Liver (tissue), 3 donors: ENCODE measurements at regions not wholly inside any gene's neighbourhood (a gene's known extent, or its start where the extent isn't known, plus 50 kb on each side); places are given as distances from the start of the nearest gene placed in this dataset.

Experiments used
- EGR1 ChIP-seq, 2 donors: IDR thresholded peaks; 2 replicates each; pipeline ENCODE4 v1.6.1; 2016 to 2018; ENCODE audit warnings: antibody characterized with exemption in 2 of 2, low read depth in 2 of 2
- GABPA ChIP-seq, 2 donors: IDR thresholded peaks in 1 of 2; conservative IDR thresholded peaks in 1 of 2; 2 replicates each; pipeline ENCODE4 v1.6.1; 2016; ENCODE audit warnings: antibody characterized with exemption in 2 of 2, mild to moderate bottlenecking in 1 of 2, moderate library complexity in 1 of 2
- HNF4G ChIP-seq: IDR thresholded peaks from 2 replicates; pipeline ENCODE4 v1.6.1; 2016; ENCODE audit warnings: antibody characterized with exemption
- JUND ChIP-seq, 2 donors: IDR thresholded peaks; 2 replicates each; pipeline ENCODE4 v1.6.1; 2016; ENCODE audit warnings: antibody characterized with exemption in 2 of 2
- RAD21 ChIP-seq, 2 donors: IDR thresholded peaks; 2 replicates each; pipeline ENCODE4 v1.6.1; 2016; ENCODE audit warnings: antibody characterized with exemption in 2 of 2, mild to moderate bottlenecking in 2 of 2
- RXRA ChIP-seq, 2 donors: IDR thresholded peaks; 2 replicates each; pipeline ENCODE4 v1.6.1; 2017 to 2018; ENCODE audit warnings: antibody characterized with exemption in 2 of 2, mild to moderate bottlenecking in 1 of 2
- SP1 ChIP-seq: IDR thresholded peaks from 2 replicates; pipeline ENCODE4 v1.6.1; 2018; ENCODE audit warnings: antibody characterized with exemption, mild to moderate bottlenecking
- TAF1 ChIP-seq: conservative IDR thresholded peaks from 2 replicates; pipeline ENCODE4 v1.6.1; 2016; ENCODE audit warnings: antibody characterized with exemption, mild to moderate bottlenecking
- YY1 ChIP-seq: IDR thresholded peaks from 2 replicates; pipeline ENCODE4 v1.6.1; 2016; ENCODE audit warnings: antibody characterized with exemption, mild to moderate bottlenecking
- ZBTB33 ChIP-seq: IDR thresholded peaks from 2 replicates; pipeline ENCODE4 v1.6.1; 2016; ENCODE audit warnings: antibody characterized with exemption
- TF ChIP-seq, protein P1 (sequence below): fragments of 150-350 bp; IDR thresholded peaks from 2 replicates; pipeline ENCODE4 v1.5.1; 2017; ENCODE audit warnings: improper control_type of control experiment, low read depth, low read length; ENCODE audit not compliant: missing input control
- TF ChIP-seq, protein P2 (sequence below): IDR thresholded peaks from 2 replicates; pipeline ENCODE4 v1.6.1; 2016; ENCODE audit warnings: antibody characterized with exemption, mild to moderate bottlenecking
- TF ChIP-seq, protein P3 (sequence below): IDR thresholded peaks from 2 replicates; pipeline ENCODE4 v1.6.1; 2016; ENCODE audit warnings: antibody characterized with exemption
- TF ChIP-seq, protein P4 (sequence below): IDR thresholded peaks from 2 replicates; pipeline ENCODE4 v1.6.1; 2016; ENCODE audit warnings: antibody characterized with exemption
- donor health status: healthy.
- donor health status: healthy.

DNA sequence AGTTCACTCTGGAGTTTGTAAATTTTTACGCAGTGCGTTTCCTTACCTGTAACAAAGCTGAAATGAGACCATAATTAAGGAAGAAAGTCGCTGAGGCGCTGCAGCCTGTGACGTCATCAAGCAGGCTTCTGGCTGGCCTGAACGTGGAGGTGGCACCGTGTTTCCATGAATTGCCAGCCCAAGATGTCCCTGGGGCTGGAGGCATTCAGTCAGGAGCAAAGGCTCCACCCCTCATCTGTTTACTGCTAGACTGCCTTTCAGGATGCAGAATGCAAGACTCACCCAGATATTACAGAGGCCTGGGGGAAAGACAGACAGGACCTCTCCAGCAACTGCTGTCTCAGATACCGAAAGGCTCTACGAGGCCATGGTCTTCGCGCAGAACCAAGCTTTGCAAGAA, 424.6 kb downstream of the TSHZ3 start:
- TF ChIP-seq GABPA (IDR thresholded peaks at IDR 0.05 in 1 of 2, conservative IDR thresholded peaks at IDR 0.05 in 1 of 2): no peak
- TF ChIP-seq, protein P1, sequence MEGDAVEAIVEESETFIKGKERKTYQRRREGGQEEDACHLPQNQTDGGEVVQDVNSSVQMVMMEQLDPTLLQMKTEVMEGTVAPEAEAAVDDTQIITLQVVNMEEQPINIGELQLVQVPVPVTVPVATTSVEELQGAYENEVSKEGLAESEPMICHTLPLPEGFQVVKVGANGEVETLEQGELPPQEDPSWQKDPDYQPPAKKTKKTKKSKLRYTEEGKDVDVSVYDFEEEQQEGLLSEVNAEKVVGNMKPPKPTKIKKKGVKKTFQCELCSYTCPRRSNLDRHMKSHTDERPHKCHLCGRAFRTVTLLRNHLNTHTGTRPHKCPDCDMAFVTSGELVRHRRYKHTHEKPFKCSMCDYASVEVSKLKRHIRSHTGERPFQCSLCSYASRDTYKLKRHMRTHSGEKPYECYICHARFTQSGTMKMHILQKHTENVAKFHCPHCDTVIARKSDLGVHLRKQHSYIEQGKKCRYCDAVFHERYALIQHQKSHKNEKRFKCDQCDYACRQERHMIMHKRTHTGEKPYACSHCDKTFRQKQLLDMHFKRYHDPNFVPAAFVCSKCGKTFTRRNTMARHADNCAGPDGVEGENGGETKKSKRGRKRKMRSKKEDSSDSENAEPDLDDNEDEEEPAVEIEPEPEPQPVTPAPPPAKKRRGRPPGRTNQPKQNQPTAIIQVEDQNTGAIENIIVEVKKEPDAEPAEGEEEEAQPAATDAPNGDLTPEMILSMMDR: no peak
- TF ChIP-seq, protein P2, sequence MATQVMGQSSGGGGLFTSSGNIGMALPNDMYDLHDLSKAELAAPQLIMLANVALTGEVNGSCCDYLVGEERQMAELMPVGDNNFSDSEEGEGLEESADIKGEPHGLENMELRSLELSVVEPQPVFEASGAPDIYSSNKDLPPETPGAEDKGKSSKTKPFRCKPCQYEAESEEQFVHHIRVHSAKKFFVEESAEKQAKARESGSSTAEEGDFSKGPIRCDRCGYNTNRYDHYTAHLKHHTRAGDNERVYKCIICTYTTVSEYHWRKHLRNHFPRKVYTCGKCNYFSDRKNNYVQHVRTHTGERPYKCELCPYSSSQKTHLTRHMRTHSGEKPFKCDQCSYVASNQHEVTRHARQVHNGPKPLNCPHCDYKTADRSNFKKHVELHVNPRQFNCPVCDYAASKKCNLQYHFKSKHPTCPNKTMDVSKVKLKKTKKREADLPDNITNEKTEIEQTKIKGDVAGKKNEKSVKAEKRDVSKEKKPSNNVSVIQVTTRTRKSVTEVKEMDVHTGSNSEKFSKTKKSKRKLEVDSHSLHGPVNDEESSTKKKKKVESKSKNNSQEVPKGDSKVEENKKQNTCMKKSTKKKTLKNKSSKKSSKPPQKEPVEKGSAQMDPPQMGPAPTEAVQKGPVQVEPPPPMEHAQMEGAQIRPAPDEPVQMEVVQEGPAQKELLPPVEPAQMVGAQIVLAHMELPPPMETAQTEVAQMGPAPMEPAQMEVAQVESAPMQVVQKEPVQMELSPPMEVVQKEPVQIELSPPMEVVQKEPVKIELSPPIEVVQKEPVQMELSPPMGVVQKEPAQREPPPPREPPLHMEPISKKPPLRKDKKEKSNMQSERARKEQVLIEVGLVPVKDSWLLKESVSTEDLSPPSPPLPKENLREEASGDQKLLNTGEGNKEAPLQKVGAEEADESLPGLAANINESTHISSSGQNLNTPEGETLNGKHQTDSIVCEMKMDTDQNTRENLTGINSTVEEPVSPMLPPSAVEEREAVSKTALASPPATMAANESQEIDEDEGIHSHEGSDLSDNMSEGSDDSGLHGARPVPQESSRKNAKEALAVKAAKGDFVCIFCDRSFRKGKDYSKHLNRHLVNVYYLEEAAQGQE: no peak
- no peak for TF ChIP-seq RAD21 (IDR thresholded peaks at IDR 0.05)
- no peak for TF ChIP-seq EGR1 (IDR thresholded peaks at IDR 0.05; ENCODE audit: low read depth in 2 of 2)
- TF ChIP-seq SP1: no peak
- TF ChIP-seq ZBTB33: no peak
- no peak for TF ChIP-seq TAF1
- no peak for TF ChIP-seq YY1
- TF ChIP-seq, protein P3, sequence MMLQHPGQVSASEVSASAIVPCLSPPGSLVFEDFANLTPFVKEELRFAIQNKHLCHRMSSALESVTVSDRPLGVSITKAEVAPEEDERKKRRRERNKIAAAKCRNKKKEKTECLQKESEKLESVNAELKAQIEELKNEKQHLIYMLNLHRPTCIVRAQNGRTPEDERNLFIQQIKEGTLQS: no peak
- TF ChIP-seq RXRA (IDR thresholded peaks at IDR 0.05): no peak
- TF ChIP-seq JUND (IDR thresholded peaks at IDR 0.05): no peak
- TF ChIP-seq, protein P4, sequence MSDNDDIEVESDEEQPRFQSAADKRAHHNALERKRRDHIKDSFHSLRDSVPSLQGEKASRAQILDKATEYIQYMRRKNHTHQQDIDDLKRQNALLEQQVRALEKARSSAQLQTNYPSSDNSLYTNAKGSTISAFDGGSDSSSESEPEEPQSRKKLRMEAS: no peak
- no peak for TF ChIP-seq HNF4G
